OCI-LY7 (cell line): ENCODE measurements at regions not wholly inside any gene's neighbourhood (a gene's known extent, or its start where the extent isn't known, plus 50 kb on each side); places are given as distances from the start of the nearest gene placed in this dataset.

Experiments used
- BruUV-seq: library from RNA; stranded (reverse); fragments of 400-500 nt; replicated peaks from 2 replicates; lab custom pipeline; 2021; lab: Mats Ljungman, UMichigan
- CTCF ChIA-PET: fragments of 300-600 bp; sonication (Branson Sonifier 250); formaldehyde crosslinking; loops from one replicate; lab custom pipeline; 2022; ENCODE audit warnings: antibody characterized with exemption; ENCODE audit not compliant: unreplicated experiment; lab: Charles Lee
- POLR2A ChIA-PET: fragments of 300-600 bp; sonication (Branson Sonifier 250); formaldehyde crosslinking; loops from one replicate; lab custom pipeline; 2022; ENCODE audit warnings: antibody characterized with exemption; lab: Charles Lee
- DNase-seq: peaks from one replicate; pipeline ENCODE4 v3.0.0-alpha.2; 2015; ENCODE audit warnings: low spot score
- H2AFZ ChIP-seq: fragments of 200-600 bp; sonication (generic), shearing (Covaris generic); 2 replicates; pipeline ENCODE4 v1.6.1; 2014; ENCODE audit warnings: mild to moderate bottlenecking, antibody characterized with exemption, low read length, moderate library complexity
- H3K27ac ChIP-seq: fragments of 200-600 bp; sonication (generic); 2 replicates; pipeline ENCODE4 v1.5.1; 2014; ENCODE audit warnings: mixed run types, low read depth, mild to moderate bottlenecking, moderate library complexity, low read length, inconsistent platforms; ENCODE audit not compliant: poor library complexity, severe bottlenecking
- H3K36me3 ChIP-seq: fragments of 200-600 bp; sonication (generic); 2 replicates; pipeline ENCODE4 v1.6.1; 2014; ENCODE audit warnings: mild to moderate bottlenecking, antibody characterized with exemption, low read length, moderate library complexity, mixed read lengths; ENCODE audit not compliant: insufficient read depth
- H3K4me1 ChIP-seq: fragments of 200-600 bp; sonication (generic); 2 replicates; pipeline ENCODE4 v1.5.1; 2014; ENCODE audit warnings: mild to moderate bottlenecking, low read length; ENCODE audit not compliant: insufficient read depth, poor library complexity, severe bottlenecking
- H3K4me2 ChIP-seq: fragments of 200-600 bp; sonication (generic); 2 replicates; pipeline ENCODE4 v1.6.1; 2014; ENCODE audit warnings: mild to moderate bottlenecking, low read length
- H3K4me3 ChIP-seq: fragments of 200-600 bp; sonication (generic); 2 replicates; pipeline ENCODE4 v1.5.1; 2014; ENCODE audit warnings: mild to moderate bottlenecking, low read depth, low read length; ENCODE audit not compliant: poor library complexity, severe bottlenecking
- H3K79me2 ChIP-seq: fragments of 200-600 bp; sonication (generic); 2 replicates; pipeline ENCODE4 v1.6.1; 2016; ENCODE audit warnings: low read depth, mild to moderate bottlenecking, low read length, moderate library complexity, mixed read lengths; ENCODE audit not compliant: insufficient read depth
- H3K9me2 ChIP-seq: fragments of 200-600 bp; sonication (generic); 2 replicates; pipeline ENCODE4 v1.6.1; 2016; ENCODE audit warnings: mild to moderate bottlenecking, low read length, mixed read lengths; ENCODE audit not compliant: insufficient read depth
- H3K9me3 ChIP-seq: fragments of 200-600 bp; sonication (generic); 2 replicates; pipeline ENCODE4 v1.6.1; 2014; ENCODE audit warnings: mild to moderate bottlenecking, mixed run types, low read length, mixed read lengths
- H4K20me1 ChIP-seq: fragments of 200-600 bp; sonication (generic); 2 replicates; pipeline ENCODE4 v1.6.1; 2014; ENCODE audit warnings: mild to moderate bottlenecking, antibody characterized with exemption, low read length, moderate library complexity, mixed read lengths; ENCODE audit not compliant: insufficient read depth
- CTCF ChIP-seq: fragments of 200-600 bp; sonication (generic); conservative IDR thresholded peaks from 2 replicates; pipeline ENCODE4 v1.5.1; 2014; ENCODE audit warnings: mild to moderate bottlenecking, antibody characterized with exemption, low read length, moderate library complexity, mixed read lengths
- EZH2phosphoT487 ChIP-seq: fragments of 200-600 bp; sonication (generic); IDR thresholded peaks from 2 replicates; pipeline ENCODE4 v1.6.1; 2018; ENCODE audit warnings: low read depth, borderline replicate concordance, mild to moderate bottlenecking, mixed run types, antibody characterized with exemption, low read length, moderate library complexity, mixed read lengths
- intact Hi-C: fragments of 100-400 bp; cut with micrococcal nuclease; formaldehyde crosslinking; loops from one replicate; pipeline ENCODE4 v1.10.0; 2022; ENCODE audit not compliant: unreplicated experiment

GRCh38 chr7:68336594-68336993, 1261.7 kb upstream of the AUTS2 start:
- no peak overlapping the region for H3K4me2 ChIP-seq
- POLR2A ChIA-PET = no interaction called here

GRCh38 chr7:68348401-68348800, 1249.9 kb upstream of the AUTS2 start:
- H3K27ac ChIP-seq = no peak overlapping the region
- H4K20me1 ChIP-seq = no peaks in the 10 kb centered on the region
- H3K4me1 ChIP-seq = no peaks in the 10 kb centered on the region
- no peaks in the 10 kb centered on the region for H3K79me2 ChIP-seq
- H3K9me2 ChIP-seq = no peaks in the 10 kb centered on the region
- no peaks in the 10 kb centered on the region for H3K9me3 ChIP-seq
- ChIA-PET CTCF (no interaction called here), POLR2A (no interaction called here)
- no peak overlapping the region for H2AFZ ChIP-seq
- no peaks in the 10 kb centered on the region for H3K36me3 ChIP-seq
- intact Hi-C loops = no loop called here
- no TSS peak for BruUV-seq
- TF ChIP-seq CTCF (no peak), EZH2phosphoT487 (no peak)
- no peak overlapping the region for H3K4me3 ChIP-seq
- DNase-seq = no peak
- no peak overlapping the region for H3K4me2 ChIP-seq

More at GRCh38 chr7:68336594-68336993, 1261.7 kb upstream of the AUTS2 start:
- Histone ChIP-seq H3K9me3 (no peaks in the 10 kb centered on the region), H3K79me2 (no peaks in the 10 kb centered on the region), H2AFZ (no peak overlapping the region), H3K36me3 (no peaks in the 10 kb centered on the region), H3K27ac (no peak overlapping the region), H3K9me2 (no peaks in the 10 kb centered on the region), H3K4me3 (no peak overlapping the region), H4K20me1 (no peaks in the 10 kb centered on the region), H3K4me1 (no peaks in the 10 kb centered on the region)
- TF ChIP-seq CTCF = no peak
- no peak for DNase-seq
- intact Hi-C loops = no loop called here
- CTCF ChIA-PET = no interaction called here
- BruUV-seq = no TSS peak

DNA sequence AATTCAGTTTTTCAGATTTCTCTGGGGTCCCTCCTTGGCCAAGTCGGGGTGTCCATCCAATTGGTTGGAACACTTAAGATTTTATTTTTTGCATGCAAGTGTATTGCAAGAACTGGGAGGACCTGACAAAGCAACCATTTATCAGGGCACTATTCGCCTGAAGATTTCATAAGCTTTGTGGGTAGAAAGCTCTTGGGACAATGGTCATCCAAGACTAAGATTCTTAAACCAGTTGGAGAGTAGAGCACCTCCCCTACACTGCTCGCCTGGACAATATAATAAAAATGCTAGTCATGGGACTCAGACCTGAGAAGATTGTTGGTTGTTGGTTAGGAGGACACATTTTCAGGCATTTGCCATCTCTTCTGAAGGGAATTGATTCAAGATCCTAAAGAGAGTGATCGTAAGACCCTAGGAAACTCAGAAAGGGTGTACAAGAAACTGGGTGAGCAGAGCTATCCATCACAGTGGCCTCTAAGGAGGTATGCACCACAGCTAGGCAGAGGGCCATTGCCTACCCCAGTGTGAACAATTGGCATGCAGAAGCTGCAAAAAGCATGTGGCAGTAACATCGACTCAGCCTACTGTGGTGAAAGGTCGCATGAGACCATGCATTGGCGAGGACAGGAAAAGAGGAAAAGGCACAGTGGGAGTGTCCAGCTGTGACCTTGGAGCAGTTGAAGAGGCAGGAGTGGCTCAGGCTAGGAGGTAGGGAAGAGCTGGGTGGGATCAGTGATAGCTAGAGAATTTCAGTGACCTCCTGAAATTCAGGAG, 1235.3 kb upstream of the AUTS2 start:
- Histone ChIP-seq H3K27ac (no peak overlapping the region), H4K20me1 (no peaks in the 10 kb centered on the region), H3K4me1 (no peaks in the 10 kb centered on the region), H3K9me2 (no peaks in the 10 kb centered on the region), H3K4me2 (no peak overlapping the region), H2AFZ (no peak overlapping the region), H3K4me3 (no peak overlapping the region), H3K9me3 (no peaks in the 10 kb centered on the region), H3K36me3 (no peaks in the 10 kb centered on the region), H3K79me2 (no peaks in the 10 kb centered on the region)
- CTCF ChIA-PET = interaction anchor here (0.6 kb wide), 1 partner anchor 487 kb away, joined by 3 read pairs; no protein-coding TSS in a partner anchor
- POLR2A ChIA-PET = interaction anchor here (0.7 kb wide), 1 partner anchor 184 kb away, joined by 3 read pairs; no protein-coding TSS in a partner anchor
- intact Hi-C loops = no loop called here
- no peak for TF ChIP-seq EZH2phosphoT487
- TF ChIP-seq CTCF = no peak
- no peak for DNase-seq
- no TSS peak for BruUV-seq
